GM18520 (cell line): ENCODE measurements at regions not wholly inside any gene's neighbourhood (a gene's known extent, or its start where the extent isn't known, plus 50 kb on each side); places are given as distances from the start of the nearest gene placed in this dataset.

ENCODE experiments used
- ATAC-seq: cut with Tn5 transposase; IDR thresholded peaks from one replicate; pipeline ENCODE4 v1.9.1; 2021; ENCODE audit not compliant: unreplicated experiment

- no peak for ATAC-seq
Observed at GRCh38 chr2:64220894-64221617, 76.8 kb upstream of the PELI1 start.

- ATAC-seq = no peak
Observed at GRCh38 chr2:64221935-64222334, 77.7 kb upstream of the PELI1 start.

- ATAC-seq = no peak
Observed at GRCh38 chr2:64222351-64222750, 78.1 kb upstream of the PELI1 start.

- ATAC-seq = peak; percentile 44
Observed at GRCh38 chr2:64223055-64223454, 78.8 kb upstream of the PELI1 start.

DNA sequence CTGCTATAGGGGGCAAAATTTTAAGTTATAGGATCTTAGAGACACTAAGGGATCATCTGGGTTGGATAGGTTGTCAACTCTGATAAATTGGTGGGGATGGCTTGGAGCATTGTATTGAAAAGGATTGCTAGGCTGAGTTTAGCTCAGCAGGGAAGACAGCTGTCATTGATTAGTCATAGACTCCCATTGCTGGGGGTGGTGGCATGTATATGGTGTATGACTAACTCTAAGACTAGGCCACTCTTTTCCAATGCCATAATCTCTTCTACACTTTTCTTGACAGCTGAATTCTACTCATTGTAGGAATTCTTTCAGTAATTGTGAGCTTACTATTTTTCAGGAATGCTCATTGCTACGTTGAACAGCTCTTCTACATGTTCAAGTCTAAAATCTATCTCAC, 81.3 kb upstream of the PELI1 start:
- ATAC-seq = no peak

DNA sequence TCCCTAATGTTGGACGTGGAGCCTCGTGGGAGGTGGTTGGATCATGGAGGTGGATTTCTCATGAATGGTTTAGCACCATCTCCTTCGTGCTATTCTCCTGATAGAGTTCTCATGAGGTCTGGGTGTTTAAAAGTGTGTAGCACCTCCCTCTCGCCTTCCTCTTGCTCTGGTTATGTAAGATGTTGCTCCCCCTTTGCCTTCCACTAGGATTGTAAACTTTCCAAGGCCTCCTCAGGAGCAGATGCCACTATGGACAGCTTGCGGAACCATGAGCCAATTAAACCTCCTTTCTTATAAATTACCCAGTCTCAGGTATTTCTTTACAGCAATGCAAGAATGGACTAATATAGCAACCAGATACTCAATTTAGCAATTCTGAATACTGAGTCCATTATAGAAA, 82.4 kb upstream of the PELI1 start:
- no peak for ATAC-seq

- no peak for ATAC-seq
Observed at GRCh38 chr2:64227603-64228125, 83.4 kb upstream of the PELI1 start.

GRCh38 chr2:64228126-64228678, 84.0 kb upstream of the PELI1 start:
- peak; percentile 96 for ATAC-seq

DNA sequence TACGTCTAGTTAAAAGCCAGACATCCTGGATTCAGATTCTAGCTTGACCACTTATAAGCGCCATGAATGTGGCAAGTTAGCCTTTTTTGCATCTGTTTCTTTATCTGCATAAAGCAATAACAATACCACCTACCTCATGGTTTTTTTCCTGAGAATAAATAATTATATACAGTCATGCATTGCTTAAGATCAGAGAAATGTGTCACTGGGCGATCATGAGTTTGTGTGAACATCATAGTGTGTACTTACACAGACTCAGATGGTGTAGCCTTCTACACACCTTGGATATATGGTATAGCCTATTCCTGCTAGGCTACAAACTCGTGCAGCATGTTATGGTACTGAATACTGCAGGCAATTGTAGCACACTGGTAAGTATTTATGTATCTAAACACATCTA, 84.7 kb upstream of the PELI1 start:
- no peak for ATAC-seq

GRCh38 chr2:64230540-64230939, 86.3 kb upstream of the PELI1 start:
- no peak for ATAC-seq

GRCh38 chr2:64232266-64232665, 88.0 kb upstream of the PELI1 start:
- no peak for ATAC-seq

DNA sequence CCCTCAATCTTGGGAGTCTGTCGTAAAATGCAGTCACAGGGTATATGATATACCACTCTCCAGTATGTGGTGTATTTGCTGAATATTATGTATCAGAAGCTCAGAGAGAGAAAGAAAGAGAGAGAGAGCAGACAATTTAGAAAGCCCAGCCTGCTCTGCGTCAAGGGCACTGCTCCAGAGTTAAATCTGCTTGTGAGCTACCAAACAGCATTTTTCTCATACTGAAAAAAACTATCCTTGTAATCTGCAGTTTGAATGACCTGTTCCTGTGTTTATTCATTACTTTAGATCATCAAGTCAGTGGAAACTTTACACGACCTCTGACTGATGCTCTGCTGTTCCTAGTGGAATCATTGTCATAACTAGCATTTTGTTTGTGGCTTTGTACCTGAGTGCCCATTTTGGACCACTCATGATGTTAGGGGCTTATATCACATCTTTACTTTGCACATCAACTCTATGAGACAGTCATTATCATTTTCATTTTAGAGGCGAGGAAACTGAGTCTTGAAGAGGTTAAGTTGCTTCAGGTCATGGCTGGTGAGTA, 89.2 kb upstream of the PELI1 start:
- ATAC-seq = no peak

DNA sequence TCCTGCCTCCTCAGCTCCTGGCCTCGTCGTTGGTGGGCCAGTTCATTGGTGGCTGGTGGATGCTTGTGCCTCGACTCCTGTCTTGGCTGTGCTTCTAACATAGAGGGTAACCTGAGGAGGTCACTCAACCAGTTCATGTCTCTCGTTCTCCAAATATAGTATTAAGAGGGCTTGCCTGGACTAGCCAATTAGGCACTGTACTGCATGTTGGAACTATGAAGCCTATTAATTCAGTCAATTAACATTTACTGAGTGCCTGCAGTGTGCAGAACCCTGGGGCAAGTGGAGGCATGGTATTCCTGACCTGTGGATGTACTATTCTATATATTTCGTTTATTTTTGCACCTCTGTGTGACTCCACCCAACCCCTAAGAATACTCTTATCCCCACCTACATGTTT, 89.9 kb upstream of the PELI1 start:
- no peak for ATAC-seq

DNA sequence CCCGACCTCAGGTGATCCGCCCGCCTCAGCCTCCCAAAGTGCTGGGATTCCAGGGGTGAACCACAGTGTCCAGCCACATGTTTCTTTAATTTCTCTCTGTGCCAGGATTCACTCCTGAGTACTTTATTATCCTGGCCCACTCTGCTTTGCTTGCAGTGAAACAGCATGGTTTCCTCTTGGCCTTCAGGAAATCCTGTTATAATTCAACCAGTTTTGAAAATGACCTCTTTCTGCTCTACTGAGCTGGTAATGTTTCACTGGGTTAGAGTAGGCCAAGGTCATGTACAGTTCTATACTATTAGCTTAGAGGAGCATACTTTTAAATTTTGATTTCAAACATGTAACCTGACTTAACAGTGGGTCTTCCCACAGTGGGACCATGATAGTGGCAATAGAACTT, 90.6 kb upstream of the PELI1 start:
- ATAC-seq = no peak

DNA sequence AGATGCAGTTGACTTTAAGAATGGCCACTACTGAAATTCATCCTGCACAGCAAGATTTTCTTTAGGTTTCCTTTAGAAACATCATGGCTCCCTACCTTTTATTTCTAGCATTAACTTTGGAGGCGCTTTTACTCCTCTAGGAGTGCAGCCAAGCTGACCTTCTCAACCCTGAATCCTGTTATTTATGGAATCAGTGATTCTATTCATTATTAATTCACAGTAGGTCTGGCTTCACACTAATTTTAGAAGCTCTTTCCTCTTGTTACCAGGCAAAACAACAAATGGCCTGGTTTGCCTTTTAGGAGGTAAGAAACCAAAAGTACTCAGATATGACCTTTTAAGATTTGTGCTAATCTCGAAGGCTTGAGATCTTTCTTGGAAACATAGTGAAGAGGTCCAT, 93.0 kb upstream of the PELI1 start:
- no peak for ATAC-seq

GRCh38 chr2:64238799-64239198, 94.6 kb upstream of the PELI1 start:
- ATAC-seq = no peak

DNA sequence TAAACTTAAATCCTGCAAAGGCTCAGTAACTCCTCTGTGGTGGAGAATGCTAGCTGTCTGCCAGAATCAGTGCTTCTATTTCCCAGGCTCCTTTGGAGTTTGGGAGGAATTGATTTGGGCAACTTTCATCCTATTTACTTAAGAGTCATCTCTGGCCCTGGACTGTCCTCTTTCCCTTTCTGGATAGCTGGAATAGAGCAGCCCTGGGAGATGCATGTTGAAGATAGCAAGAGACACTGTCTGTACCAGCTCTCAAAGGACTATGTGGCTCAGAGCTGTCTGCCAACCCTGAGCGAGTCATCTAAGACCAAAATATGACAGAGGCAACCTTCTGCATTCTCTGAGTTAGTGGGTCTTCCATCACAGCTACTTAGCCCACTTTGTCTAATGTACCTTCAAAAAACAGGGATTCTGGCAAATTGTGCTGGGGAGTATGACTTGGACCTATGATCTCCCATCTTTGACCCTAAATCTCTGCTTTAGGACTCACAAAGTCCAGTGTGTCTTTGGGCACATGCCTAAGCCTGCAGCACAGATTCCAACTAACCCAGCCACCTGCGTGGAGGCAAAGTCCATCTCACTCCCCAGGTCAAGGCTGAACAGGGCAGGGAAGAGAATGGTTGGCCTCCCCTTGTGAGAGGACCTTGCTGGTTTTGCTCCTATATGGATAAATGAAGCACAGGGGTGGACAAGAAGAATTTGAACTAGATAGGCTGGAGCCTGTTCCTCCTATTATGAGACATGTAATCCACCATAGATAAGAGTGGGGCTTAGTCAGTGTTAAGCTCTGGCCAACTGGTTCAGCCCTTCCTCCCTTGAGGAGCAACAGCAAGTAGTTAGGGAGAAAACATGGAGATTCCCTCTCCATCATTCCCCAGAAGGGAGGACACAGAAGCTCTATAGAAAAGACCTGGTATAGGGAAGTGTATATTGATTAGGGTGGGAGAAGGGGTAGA, 99.1 kb upstream of the PELI1 start:
- no peak for ATAC-seq

- no peak for ATAC-seq
Observed at GRCh38 chr2:64244037-64244416, 99.8 kb upstream of the PELI1 start.

- ATAC-seq = no peak
Observed at GRCh38 chr2:64245631-64246030, 101.4 kb upstream of the PELI1 start.

DNA sequence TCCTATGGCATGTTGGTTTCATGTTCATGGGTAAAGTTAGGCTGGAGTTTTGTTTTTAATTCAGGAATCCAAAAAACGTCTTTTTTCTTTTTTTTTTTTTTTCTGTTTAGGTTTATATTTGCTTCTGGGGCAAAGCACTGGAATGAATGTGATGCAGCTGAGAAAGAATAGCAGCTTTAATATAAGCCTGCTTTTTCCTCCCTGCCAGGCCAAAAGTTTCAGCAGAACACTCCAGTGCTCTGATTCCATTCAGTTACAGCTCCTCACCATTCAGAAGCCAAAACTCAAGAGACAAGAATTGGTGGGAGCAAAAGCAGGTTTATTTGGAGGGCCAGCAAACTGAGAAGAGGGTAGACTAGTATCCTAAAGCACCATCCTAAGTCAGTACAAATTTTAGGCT, 102.7 kb upstream of the PELI1 start:
- ATAC-seq = no peak

GRCh38 chr2:64249426-64249825, 105.2 kb upstream of the PELI1 start:
- ATAC-seq = no peak
